ENCODE measurements at regions not wholly inside any gene's neighbourhood (a gene's known extent, or its start where the extent isn't known, plus 50 kb on each side); places are given as distances from the start of the nearest gene placed in this dataset.
"Not testable (repeated sequence)": the region's sequence is repeated elsewhere in the genome, so short reads cannot be mapped to it uniquely, and the experiment has no call there.

DNA sequence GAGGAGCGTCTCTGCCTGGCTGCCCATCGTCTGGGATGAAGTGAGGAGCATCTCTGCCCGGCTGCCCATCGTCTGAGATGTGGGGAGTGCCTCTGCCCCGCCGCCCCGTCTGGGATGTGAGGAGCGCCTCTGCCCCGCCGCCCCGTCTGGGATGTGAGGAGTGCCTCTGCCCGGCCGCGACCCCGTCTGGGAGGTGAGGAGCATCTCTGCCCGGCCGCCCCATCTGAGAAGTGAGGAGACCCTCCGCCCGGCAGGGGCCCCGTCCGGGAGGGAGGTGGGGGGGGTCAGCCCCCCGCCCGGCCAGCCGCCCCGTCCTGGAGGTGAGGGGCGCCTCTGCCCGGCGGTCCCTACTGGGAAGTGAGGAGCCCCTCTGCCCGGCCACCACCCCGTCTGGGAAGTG, 129.3 kb downstream of the ZNF486 start:
- DNase-seq (ENCODE audit: extremely low read depth in 1 of 2, low read depth in 1 of 2), result not testable (repeated sequence)

DNA sequence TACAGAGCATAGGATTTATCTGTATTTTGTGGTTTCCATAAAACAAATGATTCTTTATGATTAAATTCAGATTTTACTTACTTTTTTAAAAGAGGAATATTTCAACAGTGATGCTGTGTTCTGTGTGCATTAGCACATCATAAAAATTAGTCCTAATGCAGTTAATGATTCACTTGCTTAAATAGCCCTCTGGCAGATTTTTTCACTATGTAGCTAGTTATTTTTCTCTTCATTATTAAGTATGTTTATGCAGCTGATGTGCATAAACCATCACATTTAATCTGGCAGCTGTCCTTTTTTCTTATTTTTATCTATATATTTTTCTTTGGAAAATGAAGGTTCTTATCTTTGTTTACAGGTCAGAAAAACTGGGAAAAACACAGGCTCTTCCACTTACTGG, 127.2 kb downstream of the ZNF486 start:
- no peak for DNase-seq (ENCODE audit: extremely low read depth in 1 of 2, low read depth in 1 of 2)

DNA sequence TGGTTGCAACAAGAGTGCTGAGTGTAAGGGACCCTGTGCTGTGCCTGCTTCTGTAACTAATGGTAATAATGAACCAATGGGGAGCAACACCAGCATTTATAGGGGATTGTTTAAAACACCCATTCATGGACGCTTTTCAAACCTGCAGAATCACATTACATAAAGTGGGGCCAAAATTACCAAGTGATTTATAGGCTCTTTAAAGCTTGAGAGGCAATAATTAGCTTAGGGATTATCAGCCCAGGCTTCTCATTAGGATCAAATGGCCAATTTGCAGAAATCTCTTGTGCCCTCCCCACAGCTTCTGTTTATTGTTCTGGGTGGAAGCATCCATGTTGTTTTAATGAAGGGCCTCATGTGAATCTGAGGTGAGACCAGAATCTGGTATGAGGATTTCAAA, 125.5 kb downstream of the ZNF486 start:
- not testable (repeated sequence) for DNase-seq (ENCODE audit: extremely low read depth in 1 of 2, low read depth in 1 of 2)

DNA sequence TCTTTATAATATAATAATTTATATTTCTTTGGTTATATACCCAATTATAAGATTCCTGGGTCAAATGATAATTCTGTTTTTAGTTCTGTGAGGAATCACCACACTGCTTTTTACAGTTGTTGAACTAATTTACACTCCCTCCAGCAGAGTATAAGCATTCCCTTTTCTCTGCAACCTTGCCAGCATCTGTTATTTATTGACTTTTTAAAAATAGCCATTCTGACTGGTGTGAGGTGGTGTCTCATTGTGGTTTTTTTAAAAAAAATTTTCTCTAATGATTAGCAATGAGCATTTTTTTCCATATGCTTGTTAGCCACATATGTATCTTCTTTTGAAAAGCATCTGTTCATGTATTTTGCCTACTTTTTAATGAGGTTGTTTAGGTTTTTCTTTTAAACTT, 122.2 kb downstream of the ZNF486 start:
- no peak for DNase-seq (ENCODE audit: extremely low read depth in 1 of 2, low read depth in 1 of 2)

DNA sequence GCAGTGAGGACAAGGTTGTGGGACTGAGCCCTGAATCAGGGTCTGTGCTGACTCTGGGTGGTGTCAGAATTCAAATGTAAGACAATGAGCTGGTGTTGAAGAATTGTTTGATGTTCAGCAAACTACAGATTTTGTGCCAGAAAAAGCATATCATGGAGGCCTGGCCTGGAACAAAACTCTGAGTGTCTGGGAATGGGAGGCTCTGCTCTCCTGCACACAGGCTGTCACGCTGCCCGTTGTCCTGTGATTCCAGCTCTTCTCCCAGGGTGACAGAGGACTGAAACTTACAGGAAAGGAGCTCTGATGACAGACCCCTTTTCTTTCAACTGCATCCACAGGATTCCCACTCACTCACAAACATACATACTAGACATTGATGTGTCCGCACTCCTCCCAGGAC, 120.1 kb downstream of the ZNF486 start:
- DNase-seq (ENCODE audit: extremely low read depth in 1 of 2, low read depth in 1 of 2), result no peak

DNA sequence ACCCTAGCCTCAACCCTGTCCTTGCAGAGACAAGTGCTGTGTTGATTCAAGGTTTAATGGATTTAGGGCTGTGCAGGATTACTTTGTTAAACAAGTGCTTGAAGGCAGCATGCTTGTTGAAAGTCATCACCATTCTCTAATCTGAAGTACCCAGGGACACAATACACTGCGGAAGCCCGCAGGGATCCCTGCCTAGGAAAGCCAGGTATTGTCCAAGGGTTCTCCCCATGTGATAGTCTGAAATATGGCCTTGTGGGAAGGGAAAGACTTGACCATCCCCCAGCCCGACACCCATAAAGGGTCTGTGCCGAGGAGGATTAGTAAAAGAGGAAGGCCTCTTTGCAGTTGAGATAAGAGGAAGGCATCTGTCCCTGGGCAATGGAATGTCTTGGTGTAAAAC, 118.9 kb downstream of the ZNF486 start:
- DNase-seq (ENCODE audit: extremely low read depth in 1 of 2, low read depth in 1 of 2), result not testable (repeated sequence)

DNA sequence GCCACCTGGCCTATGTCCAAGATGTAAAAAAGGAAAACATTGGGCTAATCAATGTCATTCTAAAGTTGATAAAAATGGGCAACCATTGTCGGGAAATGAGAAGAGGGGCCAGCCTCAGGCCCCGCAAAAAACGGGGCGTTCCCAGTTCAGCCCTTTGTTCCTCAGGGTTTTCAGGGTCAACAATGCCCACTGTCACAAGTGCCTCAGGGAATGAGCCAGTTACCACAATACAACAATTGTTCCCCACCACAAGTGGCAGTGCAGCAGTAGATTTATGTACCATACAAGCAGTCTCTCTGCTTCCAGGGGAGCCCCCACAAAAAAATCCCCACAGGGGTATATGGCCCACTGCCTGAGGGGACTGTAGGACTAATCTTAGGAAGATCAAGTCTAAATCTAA, 112.5 kb downstream of the ZNF486 start:
- DNase-seq (ENCODE audit: extremely low read depth in 1 of 2, low read depth in 1 of 2), result no peak

DNA sequence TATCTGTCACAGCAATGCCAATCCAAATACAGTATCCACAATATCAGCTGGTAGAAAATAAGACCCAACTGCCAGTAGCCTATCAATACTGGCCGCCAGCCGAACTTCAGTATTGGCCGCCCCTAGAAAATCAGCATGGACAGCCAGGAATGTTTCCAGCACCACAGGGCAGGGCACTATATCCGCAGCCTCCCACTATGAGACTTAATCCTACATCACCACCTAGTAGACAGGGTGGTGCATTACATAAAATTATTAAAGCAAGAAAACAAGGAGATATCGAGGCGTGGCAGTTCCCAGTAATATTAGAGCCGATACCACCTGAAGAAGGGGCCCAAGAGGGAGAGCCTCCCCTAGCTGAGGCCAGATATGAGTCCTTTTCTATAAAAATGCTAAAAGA, 111.3 kb downstream of the ZNF486 start:
- no peak for DNase-seq (ENCODE audit: extremely low read depth in 1 of 2, low read depth in 1 of 2)

DNA sequence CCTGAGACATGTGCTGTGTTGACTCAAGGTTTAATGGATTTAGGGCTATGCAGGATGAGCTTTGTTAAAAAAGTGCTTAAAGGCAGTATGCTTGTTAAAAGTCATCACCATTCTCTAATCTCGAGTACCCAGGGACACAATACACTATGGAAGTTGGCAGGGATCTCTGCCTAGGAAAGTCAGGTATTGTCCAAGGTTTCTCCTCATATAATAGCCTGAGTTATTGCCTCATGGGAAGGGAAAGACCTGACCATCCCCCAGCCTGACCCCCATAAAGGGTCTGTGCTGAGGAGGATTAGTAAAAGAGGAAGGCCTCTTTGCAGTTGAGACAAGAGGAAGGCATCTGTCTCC, 109.7 kb downstream of the ZNF486 start:
- DNase-seq (ENCODE audit: extremely low read depth in 1 of 2, low read depth in 1 of 2), result not testable (repeated sequence)

DNA sequence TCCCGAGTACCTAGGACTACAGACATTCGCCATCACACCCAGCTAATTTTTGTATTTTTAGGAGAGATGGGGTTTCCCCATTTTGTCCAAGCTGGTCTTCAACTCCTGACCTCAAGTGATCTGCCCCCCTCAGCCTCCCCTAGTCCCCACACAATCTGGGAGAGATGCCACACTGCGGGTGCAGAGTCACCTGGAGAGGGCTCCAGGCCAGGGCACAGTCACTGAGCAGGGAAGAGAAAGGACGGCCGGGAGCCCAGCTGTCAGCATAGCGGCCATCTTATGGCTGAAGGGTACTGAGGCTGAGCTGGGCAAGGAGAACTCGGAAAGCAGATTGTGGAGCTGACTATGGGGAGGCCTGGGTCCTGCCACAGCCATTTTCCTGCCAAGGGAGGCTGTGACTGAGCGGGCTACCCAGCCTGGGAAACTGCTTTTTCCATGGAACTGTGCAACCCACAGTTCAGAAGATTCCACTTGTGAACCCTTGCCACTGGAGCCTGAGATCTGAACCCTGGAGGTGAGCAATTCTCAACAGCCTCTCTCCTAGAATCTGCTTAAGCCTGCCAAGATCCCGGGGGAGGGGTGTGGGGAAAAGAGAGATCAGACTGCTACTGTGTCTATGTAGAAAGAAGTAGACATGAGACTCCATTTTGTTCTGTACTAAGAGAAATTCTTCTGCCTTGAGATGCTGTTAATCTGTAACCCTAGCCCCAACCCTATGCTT, 109.2 kb downstream of the ZNF486 start:
- no peak for DNase-seq (ENCODE audit: extremely low read depth in 1 of 2, low read depth in 1 of 2)

DNA sequence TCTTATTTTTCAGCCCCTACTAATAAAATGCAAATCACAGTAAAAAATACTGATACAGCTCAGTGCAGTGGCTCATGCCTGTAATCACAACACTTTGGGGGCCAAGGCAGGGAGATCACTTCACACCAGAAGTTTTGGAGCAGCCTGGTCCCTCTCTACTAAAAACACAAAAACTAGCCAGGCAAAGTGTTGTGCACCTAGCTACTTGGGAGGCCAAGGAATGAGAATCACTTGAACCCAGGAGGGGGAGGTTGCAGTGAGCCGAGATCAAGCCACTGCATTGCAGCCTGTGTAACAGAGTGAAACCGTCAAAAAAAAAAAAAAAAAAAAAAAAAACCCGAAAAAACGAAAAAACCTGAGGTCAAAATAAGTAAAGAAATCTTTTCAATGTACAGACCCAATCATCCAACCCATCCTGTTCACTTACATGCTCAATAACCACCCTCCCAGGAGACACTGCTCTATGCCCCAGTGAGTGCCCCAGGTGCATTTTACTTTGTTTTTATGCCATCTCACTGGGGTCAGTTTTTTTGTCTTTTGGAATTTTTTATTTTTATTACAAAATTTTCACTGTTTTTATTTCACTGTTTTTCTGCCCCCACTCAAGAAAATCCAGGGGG, 107.0 kb downstream of the ZNF486 start:
- DNase-seq (ENCODE audit: extremely low read depth in 1 of 2, low read depth in 1 of 2), result no peak

DNA sequence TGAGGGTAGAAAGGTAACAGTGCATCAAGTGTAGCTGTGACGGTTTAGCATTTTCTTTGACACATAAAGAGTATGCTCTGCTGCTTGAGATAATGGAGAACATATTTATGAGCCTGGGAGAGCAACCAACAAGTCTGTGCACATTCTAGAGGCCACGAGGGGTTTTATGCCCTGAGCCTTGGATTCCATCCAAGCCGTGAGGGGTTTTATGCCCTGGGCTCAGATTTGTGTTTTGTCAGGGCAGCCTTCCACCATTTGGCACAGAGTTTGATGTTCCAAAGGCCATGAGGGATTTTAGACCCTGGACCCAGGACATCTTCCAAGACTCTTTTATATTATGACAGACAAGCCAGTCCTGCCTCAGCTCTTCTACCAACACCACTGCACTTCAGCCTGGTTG, 106.4 kb downstream of the ZNF486 start:
- no peak for DNase-seq (ENCODE audit: extremely low read depth in 1 of 2, low read depth in 1 of 2)

DNA sequence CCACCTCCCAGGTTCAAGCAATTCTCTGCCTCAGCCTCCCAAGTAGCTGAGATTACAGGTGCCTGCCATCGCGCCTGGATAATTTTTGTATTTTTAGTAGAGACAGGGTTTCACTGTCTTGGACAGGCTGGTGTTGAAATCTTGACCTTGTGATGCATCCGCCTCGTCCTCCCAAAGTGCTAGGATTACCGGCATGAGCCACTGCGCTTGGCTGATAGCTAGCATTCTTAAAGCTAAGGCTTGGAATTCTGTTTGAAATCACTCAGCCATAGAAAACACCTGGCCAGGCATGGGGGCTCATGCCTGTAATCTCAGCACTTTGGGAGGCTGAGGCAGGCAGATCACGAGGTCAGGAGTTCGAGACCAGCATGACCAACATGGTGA, 105.6 kb downstream of the ZNF486 start:
- DNase-seq (ENCODE audit: extremely low read depth in 1 of 2, low read depth in 1 of 2), result not testable (repeated sequence)

DNA sequence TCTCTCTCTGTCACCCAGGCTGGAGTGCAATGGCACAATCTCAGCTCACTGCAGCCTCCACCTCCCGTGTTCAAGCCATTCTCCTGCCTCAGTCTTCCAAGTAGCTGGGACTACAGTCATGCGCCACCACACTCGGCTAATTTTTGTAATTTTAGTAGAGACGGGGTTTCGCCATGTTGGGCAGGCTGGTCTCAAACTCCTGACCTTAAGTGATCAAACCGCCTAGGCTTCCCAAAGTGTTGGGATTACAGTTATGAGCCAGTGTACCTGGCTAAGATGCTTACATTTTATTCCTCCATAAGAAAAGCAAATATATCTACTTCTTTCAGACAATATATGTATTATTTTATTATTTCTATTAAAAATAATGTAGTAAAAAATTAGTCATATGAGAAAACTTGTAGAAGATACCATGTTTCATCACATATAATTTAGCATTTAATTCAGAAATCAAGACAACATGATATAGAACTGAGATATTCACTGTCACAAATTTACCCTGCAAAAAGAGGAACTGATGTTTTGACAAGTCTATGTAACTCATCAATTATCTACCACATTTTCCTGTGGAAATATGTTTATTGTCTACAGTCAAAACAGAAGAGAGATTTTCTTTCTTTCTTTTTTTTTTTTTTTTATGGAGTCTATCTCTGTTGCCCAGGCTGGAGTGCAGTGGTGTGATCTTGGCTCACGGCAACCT, 105.1 kb downstream of the ZNF486 start:
- not testable (repeated sequence) for DNase-seq (ENCODE audit: extremely low read depth in 1 of 2, low read depth in 1 of 2)

DNA sequence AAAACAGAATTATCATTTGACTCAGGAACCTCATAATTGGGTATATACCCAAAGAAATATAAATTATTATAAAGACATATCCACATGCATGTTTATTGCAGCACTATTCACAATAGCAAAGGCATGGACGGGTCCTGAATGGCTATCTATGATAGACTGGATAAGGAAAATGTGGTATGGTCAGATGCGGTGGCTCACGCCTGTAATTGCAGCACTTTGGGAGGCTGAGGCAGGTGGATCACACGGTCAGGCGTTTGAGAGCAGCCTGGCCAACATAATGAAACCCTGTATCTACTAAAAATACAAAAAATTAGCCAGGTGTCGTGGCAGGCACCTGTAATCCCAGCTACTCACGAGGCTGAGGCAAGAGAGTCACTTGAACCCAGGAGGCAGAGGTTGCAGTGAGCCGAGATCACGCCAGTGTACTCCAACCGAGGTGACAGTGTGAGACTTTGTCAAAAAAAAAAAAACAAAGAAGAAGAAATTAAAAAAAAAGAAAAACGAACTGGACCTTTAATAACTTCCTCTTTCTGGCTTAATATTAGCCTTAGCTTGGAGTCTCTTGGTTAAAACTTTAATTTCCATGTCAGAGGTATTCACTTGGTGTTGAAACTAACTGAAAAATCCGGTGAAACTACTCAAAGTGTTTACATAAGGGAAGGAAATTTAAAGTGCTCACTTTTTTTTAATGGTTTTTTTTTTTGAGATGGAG, 104.4 kb downstream of the ZNF486 start:
- no peak for DNase-seq (ENCODE audit: extremely low read depth in 1 of 2, low read depth in 1 of 2)

DNA sequence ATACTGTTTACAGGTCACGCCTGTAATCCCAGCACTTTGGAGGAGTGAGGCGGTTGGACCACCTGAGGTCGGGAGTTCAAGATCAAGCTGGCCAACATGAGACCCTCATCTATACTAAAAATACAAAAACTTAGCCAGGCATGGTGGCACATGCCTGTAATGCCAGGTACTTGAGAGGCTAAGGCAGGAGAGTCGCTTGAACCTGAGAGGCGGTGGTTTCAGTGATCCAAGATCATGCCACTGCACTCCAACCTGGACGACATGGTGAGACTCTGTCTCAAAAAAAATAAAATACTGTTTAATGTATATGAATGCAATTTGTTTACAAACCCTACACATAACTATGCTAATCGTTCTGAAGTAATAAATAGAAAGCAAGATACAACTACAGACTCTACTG, 102.4 kb downstream of the ZNF486 start:
- no peak for DNase-seq (ENCODE audit: extremely low read depth in 1 of 2, low read depth in 1 of 2)

DNA sequence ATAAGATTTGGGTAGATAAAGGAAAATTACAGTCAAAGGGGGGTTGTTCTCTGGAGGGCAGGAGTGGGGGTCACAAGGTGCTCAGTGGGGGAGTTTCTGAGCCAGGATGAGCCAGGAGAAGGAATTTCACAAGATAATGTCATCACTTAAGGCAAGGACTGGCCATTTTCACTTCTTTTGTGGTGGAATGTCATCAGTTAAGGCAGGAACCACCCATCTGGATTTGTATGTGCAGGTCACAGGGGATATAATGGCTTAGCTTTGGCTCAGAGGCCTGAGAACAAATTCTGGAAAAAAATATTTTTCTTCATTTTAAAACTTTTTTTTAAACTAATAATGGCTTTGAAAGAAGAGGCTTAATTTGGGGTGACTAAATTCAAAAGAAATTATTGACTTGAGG, 94.5 kb downstream of the ZNF486 start:
- DNase-seq (ENCODE audit: extremely low read depth in 1 of 2, low read depth in 1 of 2), result not testable (repeated sequence)

DNA sequence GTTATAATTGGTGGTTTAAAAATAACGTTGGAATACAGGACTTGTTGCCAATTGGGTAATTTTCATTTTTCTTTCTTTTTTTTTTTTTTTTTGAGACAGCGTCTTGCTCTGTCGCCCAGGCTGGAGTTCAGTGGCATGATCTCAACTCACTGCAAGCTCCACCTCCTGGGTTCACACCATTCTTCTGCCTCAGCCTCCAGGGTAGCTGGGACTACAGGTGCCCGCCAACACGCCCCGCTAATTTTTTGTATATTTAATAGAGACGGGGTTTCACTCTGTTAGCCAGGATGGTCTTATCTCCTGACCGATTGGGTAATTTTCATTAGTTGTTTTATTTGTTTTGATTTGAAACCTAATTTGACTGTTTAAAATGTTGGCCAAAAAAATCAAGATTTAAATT, 93.7 kb downstream of the ZNF486 start:
- not testable (repeated sequence) for DNase-seq (ENCODE audit: extremely low read depth in 1 of 2, low read depth in 1 of 2)

DNA sequence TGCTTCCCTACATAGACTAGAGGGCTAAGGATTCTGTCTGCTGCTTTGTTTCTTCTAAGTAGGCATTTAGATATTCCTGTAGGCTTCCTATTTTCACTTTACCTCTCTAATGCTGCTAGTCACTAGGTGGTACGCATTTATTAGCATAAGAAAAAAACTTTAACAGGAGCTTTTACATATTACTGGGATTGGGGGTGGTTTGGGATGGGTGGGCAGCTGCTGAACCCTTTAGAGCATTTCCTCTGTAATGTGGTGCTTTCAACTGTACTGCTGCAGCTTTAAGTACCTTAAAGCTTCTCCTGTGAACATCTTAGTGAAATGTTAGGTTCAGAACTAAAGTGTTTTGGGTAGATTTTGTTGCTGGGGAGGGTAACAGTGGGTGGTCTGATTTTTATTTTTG, 92.6 kb downstream of the ZNF486 start:
- DNase-seq (ENCODE audit: extremely low read depth in 1 of 2, low read depth in 1 of 2), result no peak

DNA sequence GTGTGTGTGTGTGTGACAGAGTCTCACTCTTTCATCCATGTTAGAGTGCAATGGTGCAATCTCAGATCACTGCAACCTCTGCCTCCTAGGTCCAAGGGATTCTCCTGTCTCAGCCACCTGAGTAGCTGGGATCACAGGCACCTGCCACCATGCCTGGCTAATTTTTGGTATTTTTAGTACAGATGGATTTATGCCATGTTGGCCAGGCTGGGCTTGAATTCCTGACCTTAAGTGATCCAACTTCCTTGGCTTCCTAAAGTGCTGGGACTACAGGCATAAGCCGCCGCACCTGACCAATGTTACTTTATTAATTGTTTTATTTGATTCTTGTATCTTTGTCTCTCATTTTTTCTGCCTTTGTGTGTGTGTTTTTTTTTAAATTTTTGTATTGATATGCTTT, 89.6 kb downstream of the ZNF486 start:
- DNase-seq (ENCODE audit: extremely low read depth in 1 of 2, low read depth in 1 of 2), result no peak

DNA sequence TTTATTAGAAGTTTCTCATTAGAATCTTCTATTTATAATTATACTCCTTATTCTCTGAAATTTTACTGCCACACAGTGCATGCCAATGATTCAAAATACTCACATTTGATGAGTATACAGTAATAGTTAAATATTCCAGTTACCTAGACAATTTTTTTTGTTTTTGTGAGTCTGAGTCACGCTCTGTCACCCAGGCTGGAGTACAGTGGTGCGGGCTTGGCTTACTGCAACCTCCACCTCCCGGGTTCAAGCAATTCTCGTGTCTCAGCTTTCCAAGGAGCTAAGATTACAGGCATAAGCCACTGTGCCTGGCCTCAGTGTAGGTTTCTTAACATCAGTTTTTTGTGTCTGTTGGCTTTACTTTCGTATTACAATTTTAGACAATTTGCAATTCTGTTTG, 87.1 kb downstream of the ZNF486 start:
- DNase-seq (ENCODE audit: extremely low read depth in 1 of 2, low read depth in 1 of 2), result no peak

DNA sequence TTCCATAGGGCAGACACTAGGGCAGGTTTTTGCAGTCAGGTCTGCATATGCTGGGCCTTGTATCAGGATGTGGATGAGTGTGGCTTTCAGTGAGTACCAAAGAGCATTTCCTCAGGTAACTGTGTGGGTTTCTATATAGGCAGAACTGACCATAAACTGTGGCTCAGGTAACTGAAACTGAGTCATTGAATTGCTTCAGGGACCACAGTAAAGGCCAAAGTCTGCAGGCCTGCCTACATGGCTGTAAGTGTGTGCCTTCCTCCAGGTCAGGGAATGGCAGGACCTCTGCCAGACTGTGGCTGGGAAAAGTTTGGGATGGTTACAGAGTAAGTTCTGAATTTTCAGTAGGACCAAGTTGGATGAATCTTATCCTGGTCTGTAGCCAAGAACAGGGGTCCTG, 85.6 kb downstream of the ZNF486 start:
- no peak for DNase-seq (ENCODE audit: extremely low read depth in 1 of 2, low read depth in 1 of 2)
